K562 (cell line): ENCODE measurements at regions not wholly inside any gene's neighbourhood (a gene's known extent, or its start where the extent isn't known, plus 50 kb on each side); places are given as distances from the start of the nearest gene placed in this dataset.

ENCODE experiments used
- CEBPB ChIP-seq: fragments of 450-650 bp; IDR thresholded peaks from 2 replicates; pipeline ENCODE4 v1.6.1; 2016; ENCODE audit warnings: missing genetic modification characterization, missing compliant biosample characterization
- CGGBP1 ChIP-seq: fragments of 250-450 bp; sonication (Bioruptor Pico); IDR thresholded peaks from 2 replicates; pipeline ENCODE4 v1.9.0; 2021; ENCODE audit warnings: mild to moderate bottlenecking
- EGR1 ChIP-seq: fragments of 450-650 bp; conservative IDR thresholded peaks from 2 replicates; pipeline ENCODE4 v1.6.1; 2017; ENCODE audit warnings: mild to moderate bottlenecking
- ELF4 ChIP-seq: fragments of 450-650 bp; formaldehyde crosslinking; IDR thresholded peaks from 2 replicates; pipeline ENCODE4 v1.4.0; 2022; ENCODE audit warnings: missing genetic modification characterization
- EP300 ChIP-seq: IDR thresholded peaks from 2 replicates; pipeline ENCODE4 v1.6.1; 2012; ENCODE audit warnings: low read length, improper control_type of control experiment
- EP400 ChIP-seq: fragments of 450-650 bp; IDR thresholded peaks from 2 replicates; pipeline ENCODE4 v1.6.1; 2017; ENCODE audit warnings: antibody characterized with exemption, mild to moderate bottlenecking, moderate library complexity
- ESRRA ChIP-seq: fragments of 450-650 bp; IDR thresholded peaks from 2 replicates; pipeline ENCODE4 v1.6.1; 2014; ENCODE audit warnings: low read depth, mild to moderate bottlenecking, moderate library complexity, borderline replicate concordance
- FOSL1 ChIP-seq: fragments of 200-800 bp; sonication (Bioruptor generic); conservative IDR thresholded peaks from 2 replicates; pipeline ENCODE4 v1.6.1; 2016; ENCODE audit warnings: missing genetic modification characterization, missing compliant biosample characterization
- MECOM ChIP-seq: fragments of 250-450 bp; sonication (Bioruptor Pico); IDR thresholded peaks from 2 replicates; pipeline ENCODE4 v1.8.0; 2022; ENCODE audit warnings: inconsistent platforms
- NCOA2 ChIP-seq, 2 experiments: fragments of 450-650 bp; IDR thresholded peaks; 2 replicates each; pipeline ENCODE4 v1.6.1; 2018; ENCODE audit warnings: mild to moderate bottlenecking in 2 of 2, moderate library complexity in 1 of 2; ENCODE audit not compliant: partially characterized antibody in 2 of 2
- PTBP1 ChIP-seq: fragments of 200-400 bp; formaldehyde crosslinking; IDR thresholded peaks from 2 replicates; pipeline ENCODE4 v1.6.1; 2017; ENCODE audit warnings: low read depth, low read length
- SREBF1 ChIP-seq: fragments of 150-350 bp; IDR thresholded peaks from 2 replicates; pipeline ENCODE4 v1.6.1; 2014; ENCODE audit warnings: antibody characterized with exemption, low read depth, low read length, borderline replicate concordance
- TBL1XR1 ChIP-seq, 2 experiments: IDR thresholded peaks; 2 replicates each; pipeline ENCODE4 v1.6.1; 2012; ENCODE audit warnings: improper control_type of control experiment in 2 of 2, low read length in 2 of 2, mild to moderate bottlenecking in 1 of 2
- TCF3 ChIP-seq: sonication (generic); formaldehyde crosslinking; IDR thresholded peaks from 2 replicates; pipeline ENCODE4 v1.4.0; 2020; ENCODE audit warnings: mild to moderate bottlenecking, missing genetic modification reagents
- ZBTB1 ChIP-seq: sonication (generic); formaldehyde crosslinking; IDR thresholded peaks from 2 replicates; pipeline ENCODE4 v1.8.1; 2023; ENCODE audit warnings: missing genetic modification reagents, low read depth, mild to moderate bottlenecking, borderline replicate concordance
- ZNF140 ChIP-seq: fragments of 250-450 bp; sonication (Bioruptor Pico); IDR thresholded peaks from 2 replicates; pipeline ENCODE4 v1.8.0; 2021; ENCODE audit warnings: moderate library complexity, mild to moderate bottlenecking, inconsistent platforms
- ZNF217 ChIP-seq: sonication (generic); formaldehyde crosslinking; IDR thresholded peaks from 2 replicates; pipeline ENCODE4 v1.8.0; 2022; ENCODE audit warnings: mild to moderate bottlenecking, missing genetic modification reagents
- TF ChIP-seq, protein P1 (sequence below): conservative IDR thresholded peaks from 2 replicates; pipeline ENCODE4 v1.6.1; 2011; ENCODE audit warnings: low read depth, mild to moderate bottlenecking, low read length; ENCODE audit not compliant: control insufficient read depth
- TF ChIP-seq, protein P2 (sequence below), 2 experiments: fragments of 450-650 bp; IDR thresholded peaks; 2 replicates each; pipeline ENCODE4 v1.6.1; 2016
- TF ChIP-seq, protein P3 (sequence below): IDR thresholded peaks from 3 replicates; pipeline ENCODE4 v1.6.1; 2011; ENCODE audit warnings: borderline replicate concordance, mild to moderate bottlenecking, moderate library complexity; ENCODE audit not compliant: insufficient read length; ENCODE audit errors: extremely low read depth
- TF ChIP-seq, protein P4 (sequence below): sonication (generic); IDR thresholded peaks from 2 replicates; pipeline ENCODE4 v1.6.1; 2016

GRCh38 chr6:27791182-27791943, 120.8 kb downstream of the OR2B2 start (continued):
- TF ChIP-seq CEBPB (tag), result no peak; the same call in 1 of the 2 replicates
- TF ChIP-seq, protein P1, sequence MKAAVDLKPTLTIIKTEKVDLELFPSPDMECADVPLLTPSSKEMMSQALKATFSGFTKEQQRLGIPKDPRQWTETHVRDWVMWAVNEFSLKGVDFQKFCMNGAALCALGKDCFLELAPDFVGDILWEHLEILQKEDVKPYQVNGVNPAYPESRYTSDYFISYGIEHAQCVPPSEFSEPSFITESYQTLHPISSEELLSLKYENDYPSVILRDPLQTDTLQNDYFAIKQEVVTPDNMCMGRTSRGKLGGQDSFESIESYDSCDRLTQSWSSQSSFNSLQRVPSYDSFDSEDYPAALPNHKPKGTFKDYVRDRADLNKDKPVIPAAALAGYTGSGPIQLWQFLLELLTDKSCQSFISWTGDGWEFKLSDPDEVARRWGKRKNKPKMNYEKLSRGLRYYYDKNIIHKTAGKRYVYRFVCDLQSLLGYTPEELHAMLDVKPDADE, result peak; percentile 89; the same call in 1 of the 2 replicates
- peak; percentile 25; the same call in 1 of the 2 replicates for TF ChIP-seq ESRRA
- peak; percentile 58; the same call in 1 of the 2 replicates for TF ChIP-seq EP400
- TF ChIP-seq NCOA2 (IDR thresholded peaks at IDR 0.05; ENCODE audit: partially characterized antibody in 2 of 2), result peak in 1 of 2 experiments; percentile 89
- TF ChIP-seq, protein P2, sequence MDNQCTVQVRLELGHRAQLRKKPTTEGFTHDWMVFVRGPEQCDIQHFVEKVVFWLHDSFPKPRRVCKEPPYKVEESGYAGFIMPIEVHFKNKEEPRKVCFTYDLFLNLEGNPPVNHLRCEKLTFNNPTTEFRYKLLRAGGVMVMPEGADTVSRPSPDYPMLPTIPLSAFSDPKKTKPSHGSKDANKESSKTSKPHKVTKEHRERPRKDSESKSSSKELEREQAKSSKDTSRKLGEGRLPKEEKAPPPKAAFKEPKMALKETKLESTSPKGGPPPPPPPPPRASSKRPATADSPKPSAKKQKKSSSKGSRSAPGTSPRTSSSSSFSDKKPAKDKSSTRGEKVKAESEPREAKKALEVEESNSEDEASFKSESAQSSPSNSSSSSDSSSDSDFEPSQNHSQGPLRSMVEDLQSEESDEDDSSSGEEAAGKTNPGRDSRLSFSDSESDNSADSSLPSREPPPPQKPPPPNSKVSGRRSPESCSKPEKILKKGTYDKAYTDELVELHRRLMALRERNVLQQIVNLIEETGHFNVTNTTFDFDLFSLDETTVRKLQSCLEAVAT (IDR thresholded peaks at IDR 0.05), result 0 out of 4 replicates have a peak, but pooled peaks of 1 of the 2 experiments have one; percentile 18
- no peak for TF ChIP-seq EGR1
- peak; percentile 51; the same call in 1 of the 2 replicates for TF ChIP-seq CGGBP1 (CRISPR knock-in tag)
- peak; percentile 16; the same call in 1 of the 2 replicates for TF ChIP-seq TCF3 (CRISPR knock-in tag)
- TF ChIP-seq, protein P3, sequence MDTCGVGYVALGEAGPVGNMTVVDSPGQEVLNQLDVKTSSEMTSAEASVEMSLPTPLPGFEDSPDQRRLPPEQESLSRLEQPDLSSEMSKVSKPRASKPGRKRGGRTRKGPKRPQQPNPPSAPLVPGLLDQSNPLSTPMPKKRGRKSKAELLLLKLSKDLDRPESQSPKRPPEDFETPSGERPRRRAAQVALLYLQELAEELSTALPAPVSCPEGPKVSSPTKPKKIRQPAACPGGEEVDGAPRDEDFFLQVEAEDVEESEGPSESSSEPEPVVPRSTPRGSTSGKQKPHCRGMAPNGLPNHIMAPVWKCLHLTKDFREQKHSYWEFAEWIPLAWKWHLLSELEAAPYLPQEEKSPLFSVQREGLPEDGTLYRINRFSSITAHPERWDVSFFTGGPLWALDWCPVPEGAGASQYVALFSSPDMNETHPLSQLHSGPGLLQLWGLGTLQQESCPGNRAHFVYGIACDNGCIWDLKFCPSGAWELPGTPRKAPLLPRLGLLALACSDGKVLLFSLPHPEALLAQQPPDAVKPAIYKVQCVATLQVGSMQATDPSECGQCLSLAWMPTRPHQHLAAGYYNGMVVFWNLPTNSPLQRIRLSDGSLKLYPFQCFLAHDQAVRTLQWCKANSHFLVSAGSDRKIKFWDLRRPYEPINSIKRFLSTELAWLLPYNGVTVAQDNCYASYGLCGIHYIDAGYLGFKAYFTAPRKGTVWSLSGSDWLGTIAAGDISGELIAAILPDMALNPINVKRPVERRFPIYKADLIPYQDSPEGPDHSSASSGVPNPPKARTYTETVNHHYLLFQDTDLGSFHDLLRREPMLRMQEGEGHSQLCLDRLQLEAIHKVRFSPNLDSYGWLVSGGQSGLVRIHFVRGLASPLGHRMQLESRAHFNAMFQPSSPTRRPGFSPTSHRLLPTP, result peak; percentile 99
- TF ChIP-seq ZNF140, result no peak
- no peak for TF ChIP-seq FOSL1 (tag)
- peak; percentile 79 for TF ChIP-seq EP300
- TF ChIP-seq PTBP1, result no peak
- TF ChIP-seq ZBTB1, result no peak
- TF ChIP-seq, protein P4, sequence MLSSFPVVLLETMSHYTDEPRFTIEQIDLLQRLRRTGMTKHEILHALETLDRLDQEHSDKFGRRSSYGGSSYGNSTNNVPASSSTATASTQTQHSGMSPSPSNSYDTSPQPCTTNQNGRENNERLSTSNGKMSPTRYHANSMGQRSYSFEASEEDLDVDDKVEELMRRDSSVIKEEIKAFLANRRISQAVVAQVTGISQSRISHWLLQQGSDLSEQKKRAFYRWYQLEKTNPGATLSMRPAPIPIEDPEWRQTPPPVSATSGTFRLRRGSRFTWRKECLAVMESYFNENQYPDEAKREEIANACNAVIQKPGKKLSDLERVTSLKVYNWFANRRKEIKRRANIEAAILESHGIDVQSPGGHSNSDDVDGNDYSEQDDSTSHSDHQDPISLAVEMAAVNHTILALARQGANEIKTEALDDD, result no peak; the same call in 1 of the 2 replicates
- 0 out of 2 replicates have a peak, but pooled peaks have one; percentile 64 for TF ChIP-seq SREBF1
- TF ChIP-seq ELF4 (CRISPR knock-in tag), result no peak
- no peak for TF ChIP-seq MECOM (CRISPR knock-in tag)
- TF ChIP-seq ZNF217, result no peak
- TF ChIP-seq TBL1XR1 (IDR thresholded peaks at IDR 0.05; ENCODE audit: low read length in 2 of 2), result peak; percentile 13 to 94; a peak in 3 of 4 replicates
